ENCODE measurements at regions not wholly inside any gene's neighbourhood (a gene's known extent, or its start where the extent isn't known, plus 50 kb on each side); places are given as distances from the start of the nearest gene placed in this dataset.

DNA sequence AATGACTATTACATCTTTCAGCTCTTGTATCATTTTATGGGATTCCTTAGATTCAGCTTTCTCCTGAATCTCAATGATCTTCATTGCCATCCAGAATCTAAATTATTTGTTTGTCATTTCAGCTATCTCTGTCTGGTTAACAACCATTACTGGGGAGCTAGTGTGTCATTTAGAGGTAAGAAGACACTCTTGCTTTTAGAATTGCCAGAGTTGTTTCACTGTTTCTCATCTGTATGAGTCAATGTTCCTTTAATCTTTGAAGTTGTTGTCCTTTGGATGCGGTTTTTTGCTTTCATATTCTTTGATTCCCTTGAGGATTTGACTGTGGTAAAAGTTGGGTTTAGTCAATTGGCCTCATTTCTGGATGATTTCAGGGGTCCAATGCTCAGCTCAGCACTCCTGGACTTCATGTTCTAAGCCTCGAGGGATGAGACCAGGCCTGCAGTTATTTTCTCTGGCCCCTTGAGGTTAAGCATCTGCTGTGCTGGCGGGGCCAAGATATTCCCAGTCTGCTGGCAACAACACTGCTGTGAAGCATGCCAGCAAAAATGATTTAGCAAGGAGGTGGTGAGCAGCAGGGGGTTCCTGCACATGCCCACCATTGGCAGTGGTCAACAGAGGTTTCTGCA, 102.4 kb upstream of the PCSK5 start:
- TF ChIP-seq ZNF274 (IDR thresholded peaks at IDR 0.05; ENCODE audit: low read depth, low read length) = no peak
- TF ChIP-seq YY1 (IDR thresholded peaks at IDR 0.05; ENCODE audit: insufficient read depth, insufficient read length) = no peak
- no peak for TF ChIP-seq SUZ12 (IDR thresholded peaks at IDR 0.05; ENCODE audit: extremely low read depth, insufficient read depth, insufficient read length)

Measured in NT2/D1 (cell line).